SK-MEL-5 (cell line): ENCODE measurements at regions not wholly inside any gene's neighbourhood (a gene's known extent, or its start where the extent isn't known, plus 50 kb on each side); places are given as distances from the start of the nearest gene placed in this dataset.

Experiments
- DNase-seq: peaks from one replicate; pipeline ENCODE4 v3.0.0-alpha.2; 2016; ENCODE audit warnings: low read depth, low spot score
- in situ Hi-C: cut with HindIII; loops from 2 replicates; pipeline ENCODE4 v1.10.0; 2016; ENCODE audit warnings: low sequenced_read_pairs, high pct_unique_total_duplicates, low pct_unique_long_range_greater_than_20kb

GRCh38 chr13:50448535-50448998 is 394.9 kb downstream of the DLEU7 start:
- no peak for DNase-seq
- in situ Hi-C loops = no loop called here

DNA sequence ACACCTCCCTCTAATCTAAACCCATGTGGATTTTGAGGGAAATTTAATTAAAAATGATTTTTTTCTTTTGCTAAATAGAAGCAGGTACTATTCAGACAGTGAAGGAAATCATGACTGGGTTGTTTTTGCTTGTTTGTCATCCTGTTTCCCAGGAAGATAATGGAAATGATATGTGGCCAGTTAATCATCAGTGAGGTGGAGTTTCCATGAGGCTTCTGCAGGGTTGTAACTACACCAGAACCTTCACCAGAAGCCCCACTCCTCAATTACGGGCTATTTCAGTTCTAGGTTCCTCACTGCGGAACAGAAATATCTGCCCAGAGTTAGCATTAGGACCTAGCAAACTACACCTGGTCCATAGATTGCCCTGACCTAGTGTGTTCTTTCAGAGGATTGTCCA is 394.0 kb downstream of the DLEU7 start:
- no peak for DNase-seq

GRCh38 chr13:50450279-50450678 is 393.2 kb downstream of the DLEU7 start:
- in situ Hi-C loops = no loop called here
- DNase-seq = peak; percentile 83

More for the DNA sequence above, 394.0 kb downstream of the DLEU7 start:
- in situ Hi-C loops = no loop called here

DNA sequence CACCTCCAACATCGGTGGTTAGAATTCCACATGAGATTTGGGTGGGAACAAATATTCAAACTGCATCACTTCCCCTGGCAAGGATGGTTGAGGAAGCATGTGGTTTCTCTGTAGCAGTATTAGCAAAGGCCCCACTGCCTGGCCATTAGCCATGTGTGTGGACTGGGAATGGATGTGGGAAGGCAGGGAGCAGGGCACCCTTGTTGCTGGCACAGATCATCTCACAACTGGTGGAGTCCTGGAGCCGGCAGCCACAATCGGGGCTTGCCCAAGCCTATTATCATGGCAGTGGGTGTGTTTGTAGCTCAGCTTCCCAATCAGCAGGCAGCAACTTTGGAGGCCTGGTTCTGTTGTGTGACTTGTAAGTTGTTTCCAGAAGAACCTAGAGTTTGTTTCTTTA is 391.9 kb downstream of the DLEU7 start:
- DNase-seq = no peak
- in situ Hi-C loops = no loop called here

GRCh38 chr13:50452028-50452427 is 391.5 kb downstream of the DLEU7 start:
- in situ Hi-C loops = no loop called here

GRCh38 chr13:50452756-50453155 is 390.7 kb downstream of the DLEU7 start:
- in situ Hi-C loops = no loop called here
- DNase-seq = no peak

More at GRCh38 chr13:50452028-50452427, 391.5 kb downstream of the DLEU7 start:
- DNase-seq = no peak

DNA sequence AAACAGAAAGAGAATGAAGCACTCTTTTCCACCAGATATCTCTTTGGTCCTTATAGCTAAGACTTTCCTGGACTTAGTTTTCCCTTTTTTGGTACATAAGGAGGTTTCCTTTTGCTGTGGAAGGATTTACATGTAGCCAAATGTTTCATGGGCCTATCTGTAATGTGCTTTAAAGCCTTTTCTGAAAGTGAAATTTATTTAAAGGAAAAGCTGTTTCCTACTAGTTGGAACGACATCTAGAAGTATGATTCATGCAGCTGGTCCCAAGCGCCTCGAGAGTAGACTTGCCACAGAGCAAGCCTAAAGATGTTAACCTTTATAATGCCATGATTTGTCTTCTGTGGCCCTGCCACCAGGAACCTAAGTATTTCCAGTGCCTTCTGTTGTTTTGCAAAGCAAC is 390.3 kb downstream of the DLEU7 start:
- in situ Hi-C loops = no loop called here
- no peak for DNase-seq

- no peak for DNase-seq
- in situ Hi-C loops = no loop called here
Observed at GRCh38 chr13:50456111-50456510, 387.4 kb downstream of the DLEU7 start.

GRCh38 chr13:50457415-50458393 is 385.8 kb downstream of the DLEU7 start:
- in situ Hi-C loops = no loop called here
- no peak for DNase-seq

DNA sequence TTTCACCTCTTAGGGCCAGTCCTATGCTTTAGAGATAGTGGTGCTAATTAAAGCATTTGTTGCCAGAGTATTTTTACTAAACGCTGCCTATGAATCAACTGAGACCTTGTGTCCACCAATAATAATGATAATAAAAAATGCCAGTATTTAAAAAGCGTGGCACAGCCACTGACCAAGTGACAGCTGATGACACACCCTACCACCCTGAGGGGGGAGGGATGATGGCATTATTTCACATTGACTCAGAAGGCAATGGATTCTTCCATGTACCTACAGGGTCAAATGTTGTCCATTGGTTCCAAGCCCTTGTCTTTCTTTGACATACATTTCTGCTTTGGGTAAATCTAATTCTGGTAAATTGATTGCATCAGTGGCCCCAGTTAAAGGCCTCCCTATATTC is 384.4 kb downstream of the DLEU7 start:
- in situ Hi-C loops = no loop called here
- DNase-seq = no peak

DNA sequence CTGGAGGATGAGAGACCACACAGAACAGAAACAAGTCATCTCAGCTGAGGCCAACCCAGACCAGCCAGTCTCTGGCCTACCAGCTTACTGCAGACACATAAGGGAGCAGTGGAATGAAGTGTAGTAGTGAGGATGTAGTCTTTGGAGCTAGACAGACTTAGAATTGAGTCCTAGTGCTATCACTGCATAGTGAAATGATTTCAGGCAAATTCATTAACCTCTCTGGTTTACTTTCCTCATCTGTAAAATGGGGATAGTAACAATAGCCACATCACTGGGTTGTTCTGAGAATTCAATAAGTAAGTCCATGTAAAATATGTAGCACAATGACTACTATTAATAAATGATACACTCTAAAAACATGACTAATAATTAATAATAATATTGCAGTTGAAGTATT is 383.8 kb downstream of the DLEU7 start:
- DNase-seq = no peak
- in situ Hi-C loops = no loop called here

- in situ Hi-C loops = no loop called here
- no peak for DNase-seq
Observed at GRCh38 chr13:50460358-50460757, 383.1 kb downstream of the DLEU7 start.

DNA sequence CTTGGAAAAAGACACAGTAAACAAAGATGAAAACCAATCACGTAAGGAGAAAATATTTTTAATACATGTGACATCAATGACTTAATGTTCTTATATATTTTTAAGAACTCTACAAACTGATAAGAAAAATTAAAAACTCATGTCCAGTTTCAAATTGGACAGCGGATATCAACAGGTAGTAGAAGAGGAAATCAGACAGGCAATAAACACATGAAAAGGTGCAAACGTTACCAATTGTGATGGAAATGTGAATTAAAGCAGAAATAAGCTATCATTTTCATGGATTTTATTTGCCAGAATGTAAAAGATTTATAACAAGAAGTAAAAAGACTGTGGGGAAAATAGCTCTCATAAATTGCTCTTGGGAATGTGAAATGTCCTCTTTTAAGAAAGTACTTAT is 382.3 kb downstream of the DLEU7 start:
- DNase-seq = no peak
- in situ Hi-C loops = no loop called here

DNA sequence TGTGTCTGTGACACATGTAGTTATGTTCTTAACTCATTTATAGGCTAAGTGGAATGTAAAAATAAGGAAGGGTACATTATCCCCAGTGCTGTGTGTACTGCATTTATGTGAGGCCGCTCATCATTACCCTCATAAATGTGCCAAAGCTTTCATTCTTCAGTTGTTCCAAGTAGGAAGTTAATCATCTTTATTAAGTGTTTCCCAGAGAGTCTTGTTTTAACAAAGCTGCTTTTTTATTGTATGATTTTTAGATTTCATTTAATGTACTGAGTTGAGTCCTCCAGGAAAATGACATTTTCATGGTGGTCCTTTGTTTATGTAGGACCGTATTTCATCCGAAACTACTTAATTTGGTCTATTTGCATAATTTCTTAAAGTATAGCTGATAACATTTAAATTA is 379.8 kb downstream of the DLEU7 start:
- DNase-seq = no peak
- in situ Hi-C loops = no loop called here

GRCh38 chr13:50464349-50465251 is 378.9 kb downstream of the DLEU7 start:
- no peak for DNase-seq

GRCh38 chr13:50466456-50466855 is 377.0 kb downstream of the DLEU7 start:
- in situ Hi-C loops = no loop called here
- DNase-seq = no peak

More at GRCh38 chr13:50464349-50465251, 378.9 kb downstream of the DLEU7 start:
- in situ Hi-C loops = no loop called here

- in situ Hi-C loops = no loop called here
- no peak for DNase-seq
Observed at GRCh38 chr13:50467156-50468110, 376.1 kb downstream of the DLEU7 start.
